Skeletal muscle satellite cell (primary cell): ENCODE measurements at regions not wholly inside any gene's neighbourhood (a gene's known extent, or its start where the extent isn't known, plus 50 kb on each side); places are given as distances from the start of the nearest gene placed in this dataset.
"Not testable (repeated sequence)": the region's sequence is repeated elsewhere in the genome, so short reads cannot be mapped to it uniquely, and the experiment has no call there.

Source experiments
- H3K27me3 ChIP-seq: 2 replicates; pipeline ENCODE4 v1.7.0; 2013; ENCODE audit warnings: low read length; ENCODE audit not compliant: control insufficient read depth, insufficient read depth
- H3K36me3 ChIP-seq: 2 replicates; pipeline ENCODE4 v1.7.0; 2013; ENCODE audit warnings: mild to moderate bottlenecking, control low read depth, low read length; ENCODE audit not compliant: insufficient read depth
- H3K4me1 ChIP-seq: 2 replicates; pipeline ENCODE4 v1.7.0; 2013; ENCODE audit warnings: low read length; ENCODE audit not compliant: control insufficient read depth, insufficient read depth
- H3K4me2 ChIP-seq: 2 replicates; pipeline ENCODE4 v1.7.0; 2013; ENCODE audit warnings: mild to moderate bottlenecking, low read length
- H3K4me3 ChIP-seq: 2 replicates; pipeline ENCODE4 v1.7.0; 2013; ENCODE audit warnings: low read length
- H3K9ac ChIP-seq: 2 replicates; pipeline ENCODE4 v1.7.0; 2013; ENCODE audit warnings: mild to moderate bottlenecking, low read depth, low read length, moderate library complexity
- H3K9me3 ChIP-seq: replicated peaks from 2 replicates; pipeline ENCODE4 v1.7.0; 2013; ENCODE audit warnings: mild to moderate bottlenecking, control low read depth, low read length

DNA sequence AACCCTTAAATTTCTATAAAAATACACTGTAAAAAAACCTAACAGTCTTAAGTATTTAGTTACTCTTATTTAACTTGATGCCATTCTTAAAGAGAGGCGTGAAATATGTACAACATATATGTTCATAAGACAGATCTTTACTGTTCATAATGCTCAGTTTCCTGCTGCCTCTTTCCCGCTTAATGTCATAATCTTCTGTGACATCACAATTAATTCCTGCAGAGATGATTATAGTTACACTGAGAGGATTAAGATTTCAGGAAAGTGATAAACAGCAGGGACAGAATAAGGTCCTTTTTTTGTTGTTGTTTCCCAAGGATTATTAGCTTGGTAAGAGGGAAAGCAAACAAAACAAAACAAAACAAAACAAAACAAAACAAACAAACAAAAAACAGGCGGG is 801.4 kb downstream of the FLRT2 start:
- Histone ChIP-seq H3K27me3 (no peaks in the 10 kb centered on the region), H3K9me3 (no peaks in the 10 kb centered on the region), H3K36me3 (no peaks in the 10 kb centered on the region), H3K9ac (no peak overlapping the region), H3K4me3 (no peak overlapping the region), H3K4me1 (no peaks in the 10 kb centered on the region), H3K4me2 (no peak overlapping the region)

DNA sequence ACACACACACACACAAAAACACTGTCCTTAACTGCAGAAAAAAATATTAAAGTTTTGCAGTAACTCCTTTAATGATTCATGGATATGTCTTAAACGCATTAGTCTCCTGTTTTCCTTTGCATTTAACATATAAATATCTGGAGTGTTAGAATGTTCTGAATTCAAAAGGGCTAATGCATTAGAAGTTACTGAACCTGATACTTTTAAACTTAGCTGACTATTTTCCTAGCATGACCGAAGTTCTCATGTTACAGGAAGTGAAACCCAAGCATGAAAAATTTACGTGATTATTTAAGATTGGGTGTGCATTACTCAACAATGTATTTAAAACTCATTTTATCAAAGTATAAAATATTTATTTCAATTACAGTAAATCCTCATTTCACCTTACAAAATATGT is 791.2 kb downstream of the FLRT2 start:
- H3K9me3 ChIP-seq: no peaks in the 10 kb centered on the region
- no peak overlapping the region for H3K4me3 ChIP-seq
- no peak overlapping the region for H3K4me2 ChIP-seq
- no peaks in the 10 kb centered on the region for H3K27me3 ChIP-seq
- H3K4me1 ChIP-seq: no peaks in the 10 kb centered on the region
- no peak overlapping the region for H3K9ac ChIP-seq
- H3K36me3 ChIP-seq: no peaks in the 10 kb centered on the region

DNA sequence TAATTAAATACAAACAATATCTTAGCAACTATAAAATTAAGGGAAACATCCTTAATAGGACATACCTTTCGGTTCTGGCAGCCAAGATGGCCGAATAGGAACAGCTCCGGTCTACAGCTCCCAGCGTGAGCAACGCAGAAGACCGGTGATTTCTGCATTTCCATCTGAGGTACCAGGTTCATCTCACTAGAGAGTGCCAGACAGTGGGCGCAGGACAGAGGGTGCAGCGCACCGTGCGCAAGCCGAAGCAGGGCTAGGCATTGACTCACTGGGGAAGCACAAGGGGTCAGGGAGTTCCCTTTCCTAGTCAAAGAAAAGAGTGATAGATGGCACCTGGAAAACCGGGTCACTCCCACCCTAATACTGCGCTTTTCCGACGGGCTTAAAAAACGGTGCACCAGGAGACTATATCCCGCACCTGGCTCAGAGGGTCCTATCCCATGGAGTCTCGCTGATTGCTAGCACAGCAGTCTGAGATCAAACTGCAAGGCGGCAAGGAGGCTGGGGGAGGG is 782.3 kb downstream of the FLRT2 start:
- H3K4me1 ChIP-seq, H3K9me3 ChIP-seq, H3K4me3 ChIP-seq, H3K4me2 ChIP-seq, H3K9ac ChIP-seq, H3K27me3 ChIP-seq, H3K36me3 ChIP-seq: not testable (repeated sequence)

DNA sequence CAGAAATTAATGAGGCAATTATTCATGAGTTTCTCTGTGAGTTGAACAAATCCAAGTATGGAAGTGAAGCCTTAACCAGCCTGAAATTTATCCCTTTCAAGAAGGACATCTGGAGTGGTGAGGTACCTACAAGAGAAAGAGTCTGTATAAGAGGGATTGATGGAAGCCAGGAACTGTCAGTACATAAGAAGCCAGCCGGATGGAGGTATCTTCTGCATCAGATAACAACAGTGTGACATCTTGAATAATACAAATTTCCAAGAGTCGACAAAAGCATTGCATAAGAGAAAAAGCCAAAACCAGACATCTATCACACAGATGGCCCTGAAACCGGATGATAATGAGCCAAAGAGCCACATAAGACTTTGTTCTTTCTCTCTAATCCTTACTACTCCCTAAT is 781.2 kb downstream of the FLRT2 start:
- H3K4me1 ChIP-seq: no peaks in the 10 kb centered on the region
- no peak overlapping the region for H3K4me3 ChIP-seq
- H3K4me2 ChIP-seq: no peak overlapping the region
- no peaks in the 10 kb centered on the region for H3K27me3 ChIP-seq
- no peaks in the 10 kb centered on the region for H3K9me3 ChIP-seq
- H3K9ac ChIP-seq: no peak overlapping the region
- no peaks in the 10 kb centered on the region for H3K36me3 ChIP-seq

DNA sequence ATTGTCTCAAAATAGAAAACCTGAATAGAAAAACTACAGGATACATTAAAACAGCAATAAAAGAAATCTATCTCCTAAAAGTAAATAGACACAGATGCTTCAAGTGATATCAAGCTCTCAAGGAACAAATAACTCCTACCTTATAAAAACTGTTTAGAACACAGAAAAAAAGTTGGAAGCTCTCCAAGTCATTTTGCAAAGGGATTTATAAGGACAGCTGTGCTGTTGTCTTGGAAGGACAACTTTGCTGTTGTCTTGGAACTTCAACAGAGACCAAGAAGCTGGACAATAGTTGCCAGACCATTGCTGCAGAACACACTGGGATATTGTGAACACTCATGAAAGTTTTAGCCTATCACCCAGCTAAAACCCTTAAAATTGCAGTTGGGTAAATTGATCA is 780.7 kb downstream of the FLRT2 start:
- Histone ChIP-seq H3K27me3 (no peaks in the 10 kb centered on the region), H3K4me3 (no peak overlapping the region), H3K36me3 (no peaks in the 10 kb centered on the region), H3K9me3 (no peaks in the 10 kb centered on the region), H3K4me2 (no peak overlapping the region), H3K9ac (no peak overlapping the region), H3K4me1 (no peaks in the 10 kb centered on the region)

DNA sequence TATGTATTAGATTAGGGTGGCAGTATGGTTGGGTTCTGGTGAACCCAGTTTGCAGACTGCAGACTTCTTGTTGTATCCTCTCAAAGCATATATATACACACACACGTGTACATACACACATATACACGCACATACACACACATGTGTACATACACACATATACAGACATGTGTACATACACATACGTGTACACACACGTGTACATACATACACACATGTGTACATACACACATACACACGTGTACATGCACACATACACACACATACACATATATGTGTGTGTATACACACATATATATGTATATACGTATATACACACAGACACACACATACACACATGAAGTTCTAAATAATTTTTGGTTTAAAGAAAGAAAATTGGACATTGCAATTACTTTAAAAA is 780.2 kb downstream of the FLRT2 start:
- no peaks in the 10 kb centered on the region for H3K36me3 ChIP-seq
- H3K27me3 ChIP-seq: no peaks in the 10 kb centered on the region
- no peak overlapping the region for H3K4me3 ChIP-seq
- H3K4me2 ChIP-seq: no peak overlapping the region
- no peaks in the 10 kb centered on the region for H3K9me3 ChIP-seq
- H3K4me1 ChIP-seq: no peaks in the 10 kb centered on the region
- no peak overlapping the region for H3K9ac ChIP-seq

DNA sequence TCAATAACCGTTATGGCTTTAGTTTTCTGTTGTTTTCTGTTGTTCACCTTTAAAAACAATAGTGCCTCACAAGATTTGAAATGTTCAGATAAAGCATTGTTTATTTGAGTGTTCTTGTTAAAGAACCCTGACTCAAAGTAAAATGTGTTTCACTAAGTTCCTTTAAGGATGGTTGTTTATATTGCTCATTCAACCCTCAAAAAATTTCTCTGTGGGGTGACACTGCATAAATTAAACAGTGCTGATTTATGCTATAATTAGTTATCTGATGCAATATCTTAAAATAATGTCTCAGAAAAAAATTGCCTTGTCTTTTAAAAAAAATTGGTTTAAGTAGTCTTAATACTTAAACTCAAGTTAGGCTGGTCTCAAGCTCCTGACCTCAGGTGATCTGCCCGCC is 775.1 kb downstream of the FLRT2 start:
- Histone ChIP-seq H3K4me3 (no peak overlapping the region), H3K36me3 (no peaks in the 10 kb centered on the region), H3K4me2 (no peak overlapping the region), H3K4me1 (no peaks in the 10 kb centered on the region), H3K9ac (no peak overlapping the region), H3K27me3 (no peaks in the 10 kb centered on the region), H3K9me3 (no peaks in the 10 kb centered on the region)

DNA sequence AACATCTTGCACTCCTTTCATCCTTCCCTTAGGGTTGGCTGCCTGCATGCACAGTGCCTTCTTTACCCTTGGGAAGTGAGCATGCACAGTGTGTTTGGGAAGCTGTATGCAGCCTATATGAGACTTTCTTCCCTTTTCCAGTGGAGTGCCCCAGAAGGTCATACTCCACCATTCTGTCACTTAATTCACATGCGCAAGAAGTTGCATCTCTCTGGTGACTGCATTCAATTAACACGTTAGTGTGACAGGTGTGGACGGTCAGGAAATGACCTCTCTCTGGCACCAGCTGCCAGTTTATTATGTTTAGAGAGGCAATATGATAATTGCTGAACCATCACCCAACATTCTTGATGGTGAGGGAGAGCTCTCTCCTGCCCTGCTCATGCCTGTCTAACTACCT is 770.0 kb downstream of the FLRT2 start:
- no peak overlapping the region for H3K9ac ChIP-seq
- no peaks in the 10 kb centered on the region for H3K27me3 ChIP-seq
- no peak overlapping the region for H3K4me3 ChIP-seq
- H3K9me3 ChIP-seq: no peaks in the 10 kb centered on the region
- no peaks in the 10 kb centered on the region for H3K36me3 ChIP-seq
- H3K4me2 ChIP-seq: no peak overlapping the region
- H3K4me1 ChIP-seq: no peaks in the 10 kb centered on the region

DNA sequence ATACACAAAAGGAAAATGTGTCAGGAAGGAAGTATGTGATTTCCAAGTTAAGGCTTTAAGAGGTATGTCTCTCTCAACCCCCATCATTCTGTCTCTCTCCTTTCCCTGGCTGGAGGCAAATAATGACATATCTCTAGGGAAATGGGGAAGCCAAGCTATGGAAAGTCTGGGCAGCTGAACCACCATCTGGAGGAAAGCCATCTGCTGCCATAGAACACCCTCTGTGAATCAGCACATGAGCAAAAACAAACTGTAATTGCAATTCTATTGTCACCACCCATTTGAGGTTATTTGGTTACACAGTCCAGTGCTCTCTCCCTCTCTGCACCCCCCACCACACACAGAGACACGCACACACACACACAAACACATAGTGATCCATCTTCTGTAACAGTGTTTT is 766.2 kb downstream of the FLRT2 start:
- no peak overlapping the region for H3K4me2 ChIP-seq
- H3K9me3 ChIP-seq: no peaks in the 10 kb centered on the region
- H3K4me1 ChIP-seq: no peaks in the 10 kb centered on the region
- H3K27me3 ChIP-seq: no peaks in the 10 kb centered on the region
- no peak overlapping the region for H3K9ac ChIP-seq
- no peak overlapping the region for H3K4me3 ChIP-seq
- H3K36me3 ChIP-seq: no peaks in the 10 kb centered on the region

DNA sequence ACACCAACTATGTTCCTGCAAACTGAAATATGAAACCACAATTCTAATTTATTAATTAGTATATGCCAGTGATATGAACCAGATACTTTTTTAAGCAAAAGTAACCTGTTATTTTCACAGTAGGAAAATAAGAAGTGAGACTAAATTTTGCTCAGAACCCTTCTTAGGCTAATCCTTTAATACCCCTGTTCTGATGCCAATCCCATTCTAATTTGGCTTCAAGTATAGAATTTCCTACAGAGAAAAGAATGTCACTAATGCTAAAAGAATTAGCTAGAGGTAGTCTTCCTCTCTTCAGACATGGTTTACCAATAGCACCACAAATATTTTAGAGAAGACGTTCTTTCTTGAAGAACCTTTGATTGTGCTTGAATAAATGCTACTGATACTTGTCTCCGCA is 758.4 kb downstream of the FLRT2 start:
- no peak overlapping the region for H3K4me2 ChIP-seq
- H3K36me3 ChIP-seq: no peaks in the 10 kb centered on the region
- H3K9ac ChIP-seq: no peak overlapping the region
- H3K4me1 ChIP-seq: no peaks in the 10 kb centered on the region
- H3K27me3 ChIP-seq: no peaks in the 10 kb centered on the region
- no peak overlapping the region for H3K4me3 ChIP-seq
- H3K9me3 ChIP-seq: no peaks in the 10 kb centered on the region

GRCh38 chr14:86279405-86279804 is 749.5 kb downstream of the FLRT2 start:
- peaks cover 9% of the 10 kb centered on the region for H3K9me3 ChIP-seq
- H3K4me3 ChIP-seq: no peak overlapping the region
- no peaks in the 10 kb centered on the region for H3K27me3 ChIP-seq
- no peak overlapping the region for H3K4me2 ChIP-seq
- no peaks in the 10 kb centered on the region for H3K36me3 ChIP-seq
- no peak overlapping the region for H3K9ac ChIP-seq
- H3K4me1 ChIP-seq: no peaks in the 10 kb centered on the region

- Histone ChIP-seq H3K9me3 (no peaks in the 10 kb centered on the region), H3K4me3 (no peak overlapping the region), H3K27me3 (no peaks in the 10 kb centered on the region)
Measured at GRCh38 chr14:86257973-86258372, 728.0 kb downstream of the FLRT2 start.

More at GRCh38 chr14:86257973-86258372, 728.0 kb downstream of the FLRT2 start:
- Histone ChIP-seq H3K4me2 (no peak overlapping the region), H3K36me3 (no peaks in the 10 kb centered on the region), H3K4me1 (no peaks in the 10 kb centered on the region), H3K9ac (no peak overlapping the region)
